Activated naive CD4-positive, alpha-beta T cell treated with anti-CD3 and anti-CD28 coated beads for 36 hours (primary cell): ENCODE measurements at regions not wholly inside any gene's neighbourhood (a gene's known extent, or its start where the extent isn't known, plus 50 kb on each side); places are given as distances from the start of the nearest gene placed in this dataset.

Source experiments
- CTCF ChIA-PET: fragments of 350-600 bp; sonication (Branson Sonifier 250); formaldehyde crosslinking; loops from one replicate; lab custom pipeline; 2021; ENCODE audit warnings: antibody characterized with exemption; lab: Charles Lee
- DNase-seq: peaks from one replicate; pipeline ENCODE4 v3.0.0-alpha.2; 2020
- H3K27ac Mint-ChIP-seq: one replicate; pipeline ENCODE4 v1.8.0; 2021; ENCODE audit warnings: mild to moderate bottlenecking, mixed read lengths
- H3K27me3 Mint-ChIP-seq: one replicate; pipeline ENCODE4 v1.8.0; 2021; ENCODE audit warnings: low read depth, mixed read lengths
- H3K36me3 Mint-ChIP-seq: one replicate; pipeline ENCODE4 v1.8.0; 2021; ENCODE audit warnings: low read depth, mixed read lengths
- H3K4me1 Mint-ChIP-seq: one replicate; pipeline ENCODE4 v1.8.0; 2021; ENCODE audit warnings: low read depth, mixed read lengths
- H3K4me3 Mint-ChIP-seq: one replicate; pipeline ENCODE4 v1.8.0; 2021; ENCODE audit warnings: mild to moderate bottlenecking, moderate library complexity, mixed read lengths
- H3K9me3 Mint-ChIP-seq: one replicate; pipeline ENCODE4 v1.8.0; 2021; ENCODE audit warnings: mixed read lengths
- intact Hi-C: fragments of 100-400 bp; cut with micrococcal nuclease; formaldehyde crosslinking; loops from one replicate; pipeline ENCODE4 v1.15.1; 2023

GRCh38 chr12:125208942-125209341, 143.7 kb downstream of the AACS start:
- H3K27me3 Mint-ChIP-seq, result peaks cover 14% of the 10 kb centered on the region
- no peaks in the 10 kb centered on the region for H3K36me3 Mint-ChIP-seq
- H3K9me3 Mint-ChIP-seq, result no peaks in the 10 kb centered on the region
- CTCF ChIA-PET, result no interaction called here
- H3K27ac Mint-ChIP-seq, result no peak overlapping the region
- DNase-seq, result no peak
- no peaks in the 10 kb centered on the region for H3K4me1 Mint-ChIP-seq
- H3K4me3 Mint-ChIP-seq, result no peak overlapping the region
- intact Hi-C loops, result no loop called here

- H3K27ac Mint-ChIP-seq, result no peak overlapping the region
- no peaks in the 10 kb centered on the region for H3K36me3 Mint-ChIP-seq
- peaks cover 16% of the 10 kb centered on the region for H3K27me3 Mint-ChIP-seq
- CTCF ChIA-PET, result no interaction called here
- H3K4me1 Mint-ChIP-seq, result no peaks in the 10 kb centered on the region
- H3K9me3 Mint-ChIP-seq, result no peaks in the 10 kb centered on the region
- intact Hi-C loops, result no loop called here
- DNase-seq, result peak; percentile 20
- H3K4me3 Mint-ChIP-seq, result no peak overlapping the region
Measured at GRCh38 chr12:125210104-125210755, 145.0 kb downstream of the AACS start.

- intact Hi-C loops, result no loop called here
Measured at GRCh38 chr12:125211464-125211863, 146.2 kb downstream of the AACS start.

GRCh38 chr12:125214289-125214688, 149.1 kb downstream of the AACS start:
- DNase-seq, result no peak
- Mint-ChIP-seq H3K36me3 (no peaks in the 10 kb centered on the region), H3K4me3 (no peak overlapping the region), H3K27ac (no peak overlapping the region), H3K27me3 (peaks cover 14% of the 10 kb centered on the region), H3K9me3 (no peaks in the 10 kb centered on the region), H3K4me1 (no peaks in the 10 kb centered on the region)
- intact Hi-C loops, result no loop called here
- CTCF ChIA-PET, result no interaction called here

More at GRCh38 chr12:125211464-125211863, 146.2 kb downstream of the AACS start:
- Mint-ChIP-seq H3K36me3 (no peaks in the 10 kb centered on the region), H3K27me3 (peaks cover 15% of the 10 kb centered on the region), H3K4me1 (no peaks in the 10 kb centered on the region), H3K4me3 (no peak overlapping the region), H3K9me3 (no peaks in the 10 kb centered on the region), H3K27ac (no peak overlapping the region)
- no peak for DNase-seq
- CTCF ChIA-PET, result no interaction called here

- Mint-ChIP-seq H3K4me3 (no peak overlapping the region), H3K9me3 (no peaks in the 10 kb centered on the region), H3K27me3 (peaks cover 8% of the 10 kb centered on the region), H3K27ac (no peak overlapping the region), H3K4me1 (no peaks in the 10 kb centered on the region), H3K36me3 (no peaks in the 10 kb centered on the region)
- DNase-seq, result no peak
- CTCF ChIA-PET, result interaction anchor here (0.6 kb wide), 1 partner anchor 338 kb away, joined by 3 read pairs; no protein-coding TSS in a partner anchor
- intact Hi-C loops, result no loop called here
Measured at GRCh38 chr12:125216756-125217155, 151.5 kb downstream of the AACS start.

GRCh38 chr12:125217308-125217707, 152.1 kb downstream of the AACS start:
- Mint-ChIP-seq H3K4me3 (no peak overlapping the region), H3K27ac (no peak overlapping the region), H3K4me1 (no peaks in the 10 kb centered on the region), H3K9me3 (no peaks in the 10 kb centered on the region), H3K36me3 (no peaks in the 10 kb centered on the region), H3K27me3 (peaks cover 8% of the 10 kb centered on the region)
- CTCF ChIA-PET, result interaction anchor here (0.6 kb wide), 1 partner anchor 337 kb away, joined by 3 read pairs; no protein-coding TSS in a partner anchor
- intact Hi-C loops, result no loop called here
- DNase-seq, result no peak

DNA sequence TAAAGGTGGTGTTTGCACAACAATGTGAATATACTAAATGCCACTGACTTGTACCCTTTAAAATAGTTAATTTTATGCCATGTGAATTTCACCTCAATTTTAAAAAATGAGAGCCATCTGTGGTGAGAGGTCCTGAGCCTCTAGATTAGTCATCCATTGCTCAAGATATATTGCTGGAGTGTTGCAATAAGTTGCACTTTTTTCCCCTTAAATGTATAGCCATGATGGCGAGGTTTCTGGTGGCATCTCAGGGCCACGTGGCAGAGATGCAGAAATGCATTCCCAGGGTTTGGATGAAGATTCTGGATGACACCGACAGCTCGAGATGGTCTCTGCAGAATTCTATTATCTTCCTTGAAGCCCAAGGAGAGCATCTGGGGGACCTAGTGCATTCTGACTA, 153.7 kb downstream of the AACS start:
- no peaks in the 10 kb centered on the region for H3K9me3 Mint-ChIP-seq
- no peak overlapping the region for H3K4me3 Mint-ChIP-seq
- CTCF ChIA-PET, result no interaction called here

GRCh38 chr12:125220404-125221273, 155.4 kb downstream of the AACS start:
- no peaks in the 10 kb centered on the region for H3K4me1 Mint-ChIP-seq
- intact Hi-C loops, result no loop called here
- H3K4me3 Mint-ChIP-seq, result no peak overlapping the region
- peaks cover 6% of the 10 kb centered on the region for H3K27me3 Mint-ChIP-seq
- CTCF ChIA-PET, result no interaction called here
- no peak for DNase-seq
- H3K36me3 Mint-ChIP-seq, result no peaks in the 10 kb centered on the region
- no peak overlapping the region for H3K27ac Mint-ChIP-seq
- H3K9me3 Mint-ChIP-seq, result no peaks in the 10 kb centered on the region

More for the DNA sequence above, 153.7 kb downstream of the AACS start:
- intact Hi-C loops, result no loop called here
- Mint-ChIP-seq H3K27ac (no peak overlapping the region), H3K36me3 (no peaks in the 10 kb centered on the region), H3K27me3 (peaks cover 8% of the 10 kb centered on the region), H3K4me1 (no peaks in the 10 kb centered on the region)
- no peak for DNase-seq

DNA sequence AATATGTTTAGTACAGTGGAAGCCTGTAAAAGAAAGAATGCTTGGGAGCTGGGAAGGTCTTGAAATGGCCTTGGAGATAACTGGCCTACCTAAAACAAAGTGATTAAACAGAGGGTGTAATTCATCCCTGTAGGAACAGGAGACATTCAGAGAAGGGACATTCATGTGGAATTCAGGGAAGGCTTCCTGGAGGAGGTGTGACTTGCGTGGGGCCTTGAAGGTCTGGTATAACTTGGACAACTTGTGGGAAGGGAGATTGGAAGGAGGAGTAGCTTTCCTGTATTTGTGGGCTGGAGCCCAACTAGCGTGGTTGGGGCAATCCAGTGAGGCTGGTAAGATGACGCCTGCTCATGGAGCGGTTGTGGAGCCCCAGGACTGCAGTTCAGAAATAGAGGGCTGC, 156.4 kb downstream of the AACS start:
- CTCF ChIA-PET, result no interaction called here
- H3K36me3 Mint-ChIP-seq, result no peaks in the 10 kb centered on the region
- H3K4me1 Mint-ChIP-seq, result no peaks in the 10 kb centered on the region
- peaks cover 6% of the 10 kb centered on the region for H3K27me3 Mint-ChIP-seq
- DNase-seq, result no peak
- H3K9me3 Mint-ChIP-seq, result no peaks in the 10 kb centered on the region
- intact Hi-C loops, result no loop called here
- H3K4me3 Mint-ChIP-seq, result no peak overlapping the region
- no peak overlapping the region for H3K27ac Mint-ChIP-seq

DNA sequence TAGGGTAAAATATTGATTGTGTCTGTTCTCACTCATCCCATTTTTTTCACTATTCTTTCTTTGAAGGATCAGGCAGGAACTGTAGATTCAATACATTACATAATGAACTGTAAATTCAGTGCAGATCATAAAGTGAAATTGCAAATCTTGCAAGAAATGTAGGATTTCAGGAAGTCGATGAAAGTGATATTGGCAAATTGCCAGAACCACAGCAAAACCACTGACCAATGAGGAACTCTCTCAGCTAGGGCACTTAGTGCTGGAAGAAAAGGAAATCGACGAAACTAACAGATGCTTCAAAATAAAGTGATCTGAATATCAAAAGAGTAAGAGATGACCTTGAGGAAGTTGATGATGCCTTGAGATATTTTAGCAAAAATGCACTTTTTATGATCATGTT, 157.6 kb downstream of the AACS start:
- no peaks in the 10 kb centered on the region for H3K4me1 Mint-ChIP-seq
- H3K36me3 Mint-ChIP-seq, result no peaks in the 10 kb centered on the region
- H3K27me3 Mint-ChIP-seq, result peaks cover 6% of the 10 kb centered on the region
- H3K27ac Mint-ChIP-seq, result no peak overlapping the region
- no peak overlapping the region for H3K4me3 Mint-ChIP-seq
- intact Hi-C loops, result no loop called here
- no peak for DNase-seq
- H3K9me3 Mint-ChIP-seq, result no peaks in the 10 kb centered on the region
- CTCF ChIA-PET, result no interaction called here

GRCh38 chr12:125225641-125226040, 160.4 kb downstream of the AACS start:
- peaks cover 4% of the 10 kb centered on the region for H3K27me3 Mint-ChIP-seq
- CTCF ChIA-PET, result no interaction called here
- H3K4me1 Mint-ChIP-seq, result no peaks in the 10 kb centered on the region
- intact Hi-C loops, result no loop called here
- no peak overlapping the region for H3K4me3 Mint-ChIP-seq
- no peaks in the 10 kb centered on the region for H3K9me3 Mint-ChIP-seq
- no peaks in the 10 kb centered on the region for H3K36me3 Mint-ChIP-seq
- H3K27ac Mint-ChIP-seq, result no peak overlapping the region
- no peak for DNase-seq

DNA sequence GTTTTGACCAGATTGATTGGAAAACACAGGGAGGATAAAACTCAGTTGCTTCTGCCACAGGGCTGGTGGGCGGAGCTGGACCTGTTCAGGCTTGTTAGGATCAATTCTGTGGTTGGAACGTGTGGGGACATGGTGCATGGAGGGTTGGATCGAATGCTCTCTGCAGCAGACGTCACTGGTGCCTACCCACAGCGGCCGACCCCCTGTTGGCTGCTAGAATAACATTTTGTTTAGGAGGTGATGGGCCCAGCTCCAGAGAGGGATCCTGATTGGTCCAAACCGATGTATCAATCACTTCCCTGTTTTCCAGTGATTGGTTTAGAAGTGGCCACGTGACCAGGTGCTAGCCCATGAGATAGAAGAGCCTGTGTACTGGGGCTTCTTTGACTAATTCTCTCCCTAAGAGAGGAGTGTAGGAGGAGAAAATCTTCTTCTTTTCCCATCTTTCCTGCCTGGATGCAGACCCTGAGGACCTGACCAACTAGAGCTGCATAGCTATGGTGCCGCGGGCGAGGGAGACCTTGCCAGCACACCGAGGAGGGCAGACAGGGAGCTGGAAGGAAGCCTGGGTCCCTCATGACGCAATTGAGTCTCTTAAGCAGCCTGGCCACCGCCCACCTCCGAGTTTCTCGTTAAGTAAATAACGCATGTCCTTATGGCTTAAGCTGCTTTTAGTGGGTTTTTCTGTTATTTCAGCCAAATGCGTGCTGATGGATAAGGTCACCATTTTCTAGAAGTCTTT, 163.5 kb downstream of the AACS start:
- Mint-ChIP-seq H3K27me3 (no peaks in the 10 kb centered on the region), H3K4me1 (no peaks in the 10 kb centered on the region), H3K9me3 (no peaks in the 10 kb centered on the region), H3K4me3 (no peak overlapping the region), H3K27ac (no peak overlapping the region), H3K36me3 (no peaks in the 10 kb centered on the region)
- DNase-seq, result no peak
- intact Hi-C loops, result no loop called here
- CTCF ChIA-PET, result interaction anchor here (0.6 kb wide), 1 partner anchor 171 kb away, joined by 3 read pairs; no protein-coding TSS in a partner anchor
